ENCODE measurements at regions not wholly inside any gene's neighbourhood (a gene's known extent, or its start where the extent isn't known, plus 50 kb on each side); places are given as distances from the start of the nearest gene placed in this dataset.

DNA sequence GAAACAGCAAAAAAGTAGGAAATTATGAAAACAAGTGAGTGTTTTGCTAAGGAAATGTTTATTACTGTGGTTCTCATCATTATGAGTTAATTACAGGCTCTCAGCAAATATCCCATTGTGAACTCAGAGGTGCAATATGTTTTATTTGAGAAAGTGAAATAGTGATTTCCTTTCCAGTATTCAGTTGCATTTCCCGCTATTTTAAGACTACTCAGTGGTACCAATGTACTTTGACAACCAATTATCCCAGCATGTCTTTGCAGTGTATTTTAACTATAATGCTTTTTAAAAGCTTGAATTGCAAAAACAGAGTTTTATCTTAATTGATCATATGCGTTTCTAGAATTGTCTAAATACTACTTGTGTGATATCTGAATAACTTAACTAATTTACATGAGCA, 383.8 kb upstream of the TENM3 start:
- Histone ChIP-seq H4K20me1 (ENCODE audit: insufficient read depth, low read length) (no peaks in the 10 kb centered on the region), H3F3A (ENCODE audit: insufficient read depth, low read length) (no peaks in the 10 kb centered on the region), H3K9ac (ENCODE audit: low read length) (no peak overlapping the region), H3K27ac (ENCODE audit: low read length) (no peak overlapping the region), H3K4me3 (ENCODE audit: low read length) (no peak overlapping the region), H3K79me2 (ENCODE audit: low read length) (no peaks in the 10 kb centered on the region), H3K4me1 (ENCODE audit: low read length) (no peaks in the 10 kb centered on the region; the same call in 1 of the 2 replicates), H3K9me2 (replicated peaks; ENCODE audit: insufficient read depth, low read length) (no peaks in the 10 kb centered on the region), H3K36me3 (replicated peaks; ENCODE audit: insufficient read depth, low read length) (no peaks in the 10 kb centered on the region), H3K4me2 (ENCODE audit: low read depth, low read length) (no peak overlapping the region), H3K9me3 (replicated peaks; ENCODE audit: insufficient read depth, low read length) (no peaks in the 10 kb centered on the region), H2AFZ (ENCODE audit: low read length) (no peak overlapping the region), H3K27me3 (replicated peaks; ENCODE audit: insufficient read depth, low read length) (no peaks in the 10 kb centered on the region)
- no peak for DNase-seq
- TF ChIP-seq EZH2 (optimal IDR thresholded peaks at IDR 0.05; ENCODE audit: low read depth, low read length) (no peak), EZH2phosphoT487 (IDR thresholded peaks at IDR 0.05; ENCODE audit: low read length) (no peak)
- TF ChIP-seq, protein P1, sequence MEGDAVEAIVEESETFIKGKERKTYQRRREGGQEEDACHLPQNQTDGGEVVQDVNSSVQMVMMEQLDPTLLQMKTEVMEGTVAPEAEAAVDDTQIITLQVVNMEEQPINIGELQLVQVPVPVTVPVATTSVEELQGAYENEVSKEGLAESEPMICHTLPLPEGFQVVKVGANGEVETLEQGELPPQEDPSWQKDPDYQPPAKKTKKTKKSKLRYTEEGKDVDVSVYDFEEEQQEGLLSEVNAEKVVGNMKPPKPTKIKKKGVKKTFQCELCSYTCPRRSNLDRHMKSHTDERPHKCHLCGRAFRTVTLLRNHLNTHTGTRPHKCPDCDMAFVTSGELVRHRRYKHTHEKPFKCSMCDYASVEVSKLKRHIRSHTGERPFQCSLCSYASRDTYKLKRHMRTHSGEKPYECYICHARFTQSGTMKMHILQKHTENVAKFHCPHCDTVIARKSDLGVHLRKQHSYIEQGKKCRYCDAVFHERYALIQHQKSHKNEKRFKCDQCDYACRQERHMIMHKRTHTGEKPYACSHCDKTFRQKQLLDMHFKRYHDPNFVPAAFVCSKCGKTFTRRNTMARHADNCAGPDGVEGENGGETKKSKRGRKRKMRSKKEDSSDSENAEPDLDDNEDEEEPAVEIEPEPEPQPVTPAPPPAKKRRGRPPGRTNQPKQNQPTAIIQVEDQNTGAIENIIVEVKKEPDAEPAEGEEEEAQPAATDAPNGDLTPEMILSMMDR (IDR thresholded peaks at IDR 0.05; ENCODE audit: low read length) = no peak

DNA sequence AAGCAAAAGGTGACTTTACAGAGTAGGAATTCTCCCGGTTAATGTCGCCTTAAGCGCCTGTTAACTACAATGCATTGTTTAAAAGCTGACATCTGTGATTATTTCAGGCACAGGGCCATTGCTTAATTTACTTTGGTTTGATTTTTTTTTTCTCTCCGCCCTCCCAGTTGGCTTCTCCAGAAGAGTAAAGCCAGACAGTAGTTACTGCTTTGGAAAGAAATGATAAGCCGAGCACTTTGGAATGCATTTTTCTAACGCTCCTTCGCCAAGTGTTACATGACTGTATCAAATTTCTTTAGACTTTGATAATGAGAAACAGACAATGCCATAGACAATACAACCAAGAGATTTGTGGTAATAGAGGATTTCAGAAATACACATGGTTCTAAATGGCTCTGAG, 383.0 kb upstream of the TENM3 start:
- no peaks in the 10 kb centered on the region; the same call in 1 of the 2 replicates for H3K4me1 ChIP-seq (ENCODE audit: low read length)
- no peak overlapping the region for H3K4me2 ChIP-seq (ENCODE audit: low read depth, low read length)
- DNase-seq = no peak
- no peaks in the 10 kb centered on the region for H3K9me2 ChIP-seq (replicated peaks; ENCODE audit: insufficient read depth, low read length)
- no peak overlapping the region for H3K9ac ChIP-seq (ENCODE audit: low read length)
- no peaks in the 10 kb centered on the region for H3F3A ChIP-seq (ENCODE audit: insufficient read depth, low read length)
- H2AFZ ChIP-seq (ENCODE audit: low read length) = no peak overlapping the region
- H3K4me3 ChIP-seq (ENCODE audit: low read length) = no peak overlapping the region
- no peaks in the 10 kb centered on the region for H3K27me3 ChIP-seq (replicated peaks; ENCODE audit: insufficient read depth, low read length)
- H3K27ac ChIP-seq (ENCODE audit: low read length) = no peak overlapping the region
- no peaks in the 10 kb centered on the region for H3K36me3 ChIP-seq (replicated peaks; ENCODE audit: insufficient read depth, low read length)
- no peak for TF ChIP-seq EZH2phosphoT487 (IDR thresholded peaks at IDR 0.05; ENCODE audit: low read length)
- TF ChIP-seq, protein P1 (IDR thresholded peaks at IDR 0.05; ENCODE audit: low read length) = no peak
- no peak for TF ChIP-seq EZH2 (optimal IDR thresholded peaks at IDR 0.05; ENCODE audit: low read depth, low read length)
- no peaks in the 10 kb centered on the region for H3K9me3 ChIP-seq (replicated peaks; ENCODE audit: insufficient read depth, low read length)
- H4K20me1 ChIP-seq (ENCODE audit: insufficient read depth, low read length) = no peaks in the 10 kb centered on the region
- no peaks in the 10 kb centered on the region for H3K79me2 ChIP-seq (ENCODE audit: low read length)

DNA sequence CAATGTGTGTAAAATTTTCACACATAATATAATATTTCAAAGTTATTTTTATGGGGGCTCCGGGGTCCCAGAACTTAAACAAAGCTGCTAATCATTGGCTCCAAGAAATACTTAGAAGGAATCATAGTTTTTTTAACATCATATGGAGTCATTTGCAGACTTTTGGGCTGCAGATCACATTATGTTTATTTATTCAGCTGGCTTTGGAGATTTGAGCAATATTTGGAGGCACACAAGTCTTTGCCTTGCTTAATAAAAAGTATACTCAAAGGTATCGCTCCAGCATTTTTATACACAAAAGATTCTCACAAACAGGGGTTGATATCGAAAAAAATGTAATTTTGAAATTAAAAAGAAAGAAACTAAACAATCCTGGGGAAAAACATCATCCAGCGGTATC, 382.5 kb upstream of the TENM3 start:
- Histone ChIP-seq H3K4me2 (ENCODE audit: low read depth, low read length) (no peak overlapping the region), H3K9me2 (replicated peaks; ENCODE audit: insufficient read depth, low read length) (no peaks in the 10 kb centered on the region), H3F3A (ENCODE audit: insufficient read depth, low read length) (no peaks in the 10 kb centered on the region), H3K36me3 (replicated peaks; ENCODE audit: insufficient read depth, low read length) (no peaks in the 10 kb centered on the region), H3K4me1 (ENCODE audit: low read length) (no peaks in the 10 kb centered on the region; the same call in 1 of the 2 replicates), H3K79me2 (ENCODE audit: low read length) (no peaks in the 10 kb centered on the region), H3K4me3 (ENCODE audit: low read length) (no peak overlapping the region), H3K27me3 (replicated peaks; ENCODE audit: insufficient read depth, low read length) (no peaks in the 10 kb centered on the region), H3K9ac (ENCODE audit: low read length) (no peak overlapping the region), H2AFZ (ENCODE audit: low read length) (no peak overlapping the region), H3K9me3 (replicated peaks; ENCODE audit: insufficient read depth, low read length) (no peaks in the 10 kb centered on the region), H4K20me1 (ENCODE audit: insufficient read depth, low read length) (no peaks in the 10 kb centered on the region), H3K27ac (ENCODE audit: low read length) (no peak overlapping the region)
- TF ChIP-seq EZH2 (optimal IDR thresholded peaks at IDR 0.05; ENCODE audit: low read depth, low read length) (no peak), EZH2phosphoT487 (IDR thresholded peaks at IDR 0.05; ENCODE audit: low read length) (no peak)
- TF ChIP-seq, protein P1 (IDR thresholded peaks at IDR 0.05; ENCODE audit: low read length) = no peak
- DNase-seq = no peak

Measured in MM.1S (cell line).